PFSK-1 (cell line): ENCODE measurements at regions not wholly inside any gene's neighbourhood (a gene's known extent, or its start where the extent isn't known, plus 50 kb on each side); places are given as distances from the start of the nearest gene placed in this dataset.

Source experiments
- POLR2AphosphoS5 ChIP-seq: IDR thresholded peaks from 2 replicates; pipeline ENCODE4 v1.6.1; 2012; ENCODE audit warnings: low read depth, mild to moderate bottlenecking, control low read depth, low read length, moderate library complexity
- TAF1 ChIP-seq: IDR thresholded peaks from 2 replicates; pipeline ENCODE4 v1.6.1; 2012; ENCODE audit warnings: low read length, control low read depth, borderline replicate concordance; ENCODE audit not compliant: insufficient read depth
- TF ChIP-seq, protein P1 (sequence below), 2 experiments: IDR thresholded peaks; 2 replicates each; pipeline versions ENCODE4 v1.6.1 to v1.8.0; 2011 to 2012; ENCODE audit warnings: low read depth in 2 of 2, low read length in 2 of 2, control low read depth in 1 of 2, inconsistent platforms in 1 of 2, mild to moderate bottlenecking in 1 of 2, moderate library complexity in 1 of 2; ENCODE audit not compliant: insufficient read depth in 1 of 2

DNA sequence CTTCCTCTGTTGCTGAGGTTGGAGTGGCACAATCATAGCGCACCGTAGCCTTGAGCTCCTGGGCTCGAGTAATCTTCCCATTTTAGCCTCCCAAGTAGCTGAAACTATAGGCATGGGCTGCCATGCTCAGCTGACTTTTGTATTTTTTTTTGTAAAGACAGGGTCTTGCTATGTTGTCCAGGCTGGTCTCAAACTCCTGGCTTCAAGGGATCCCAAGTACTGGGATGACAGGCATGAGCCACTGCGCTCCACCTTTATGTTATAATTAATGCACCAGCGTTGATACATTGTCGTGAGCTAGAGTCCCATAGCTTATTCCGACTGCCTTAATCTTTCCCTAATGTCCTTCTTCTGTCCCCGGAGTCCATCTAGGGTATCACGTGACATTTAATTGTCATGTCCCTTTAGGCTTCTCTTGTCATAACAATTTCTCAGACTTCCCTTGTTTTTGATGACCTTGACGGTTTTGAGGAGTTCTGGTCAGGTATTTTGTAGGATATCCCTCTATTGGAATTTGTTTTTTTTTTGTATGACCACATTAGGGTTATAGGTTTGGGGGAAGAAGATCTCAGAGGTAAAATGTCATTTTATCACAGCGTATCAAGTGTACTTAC lies 63.9 kb downstream of the CEBPB start:
- TF ChIP-seq, protein P1, sequence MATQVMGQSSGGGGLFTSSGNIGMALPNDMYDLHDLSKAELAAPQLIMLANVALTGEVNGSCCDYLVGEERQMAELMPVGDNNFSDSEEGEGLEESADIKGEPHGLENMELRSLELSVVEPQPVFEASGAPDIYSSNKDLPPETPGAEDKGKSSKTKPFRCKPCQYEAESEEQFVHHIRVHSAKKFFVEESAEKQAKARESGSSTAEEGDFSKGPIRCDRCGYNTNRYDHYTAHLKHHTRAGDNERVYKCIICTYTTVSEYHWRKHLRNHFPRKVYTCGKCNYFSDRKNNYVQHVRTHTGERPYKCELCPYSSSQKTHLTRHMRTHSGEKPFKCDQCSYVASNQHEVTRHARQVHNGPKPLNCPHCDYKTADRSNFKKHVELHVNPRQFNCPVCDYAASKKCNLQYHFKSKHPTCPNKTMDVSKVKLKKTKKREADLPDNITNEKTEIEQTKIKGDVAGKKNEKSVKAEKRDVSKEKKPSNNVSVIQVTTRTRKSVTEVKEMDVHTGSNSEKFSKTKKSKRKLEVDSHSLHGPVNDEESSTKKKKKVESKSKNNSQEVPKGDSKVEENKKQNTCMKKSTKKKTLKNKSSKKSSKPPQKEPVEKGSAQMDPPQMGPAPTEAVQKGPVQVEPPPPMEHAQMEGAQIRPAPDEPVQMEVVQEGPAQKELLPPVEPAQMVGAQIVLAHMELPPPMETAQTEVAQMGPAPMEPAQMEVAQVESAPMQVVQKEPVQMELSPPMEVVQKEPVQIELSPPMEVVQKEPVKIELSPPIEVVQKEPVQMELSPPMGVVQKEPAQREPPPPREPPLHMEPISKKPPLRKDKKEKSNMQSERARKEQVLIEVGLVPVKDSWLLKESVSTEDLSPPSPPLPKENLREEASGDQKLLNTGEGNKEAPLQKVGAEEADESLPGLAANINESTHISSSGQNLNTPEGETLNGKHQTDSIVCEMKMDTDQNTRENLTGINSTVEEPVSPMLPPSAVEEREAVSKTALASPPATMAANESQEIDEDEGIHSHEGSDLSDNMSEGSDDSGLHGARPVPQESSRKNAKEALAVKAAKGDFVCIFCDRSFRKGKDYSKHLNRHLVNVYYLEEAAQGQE (IDR thresholded peaks at IDR 0.05; ENCODE audit: insufficient read depth in 1 of 2, low read depth in 2 of 2, low read length in 2 of 2): no peak
- TF ChIP-seq POLR2AphosphoS5: no peak
- TF ChIP-seq TAF1: no peak
